HG03342 (cell line): ENCODE measurements at regions not wholly inside any gene's neighbourhood (a gene's known extent, or its start where the extent isn't known, plus 50 kb on each side); places are given as distances from the start of the nearest gene placed in this dataset.

Experiments used
- ATAC-seq: cut with Tn5 transposase; IDR thresholded peaks from one replicate; pipeline ENCODE4 v1.9.1; 2021; ENCODE audit warnings: mild to moderate bottlenecking, moderate library complexity; ENCODE audit not compliant: unreplicated experiment

- no peak for ATAC-seq
Measured at GRCh38 chr10:78620985-78621799, 447.6 kb upstream of the ZMIZ1 start.

DNA sequence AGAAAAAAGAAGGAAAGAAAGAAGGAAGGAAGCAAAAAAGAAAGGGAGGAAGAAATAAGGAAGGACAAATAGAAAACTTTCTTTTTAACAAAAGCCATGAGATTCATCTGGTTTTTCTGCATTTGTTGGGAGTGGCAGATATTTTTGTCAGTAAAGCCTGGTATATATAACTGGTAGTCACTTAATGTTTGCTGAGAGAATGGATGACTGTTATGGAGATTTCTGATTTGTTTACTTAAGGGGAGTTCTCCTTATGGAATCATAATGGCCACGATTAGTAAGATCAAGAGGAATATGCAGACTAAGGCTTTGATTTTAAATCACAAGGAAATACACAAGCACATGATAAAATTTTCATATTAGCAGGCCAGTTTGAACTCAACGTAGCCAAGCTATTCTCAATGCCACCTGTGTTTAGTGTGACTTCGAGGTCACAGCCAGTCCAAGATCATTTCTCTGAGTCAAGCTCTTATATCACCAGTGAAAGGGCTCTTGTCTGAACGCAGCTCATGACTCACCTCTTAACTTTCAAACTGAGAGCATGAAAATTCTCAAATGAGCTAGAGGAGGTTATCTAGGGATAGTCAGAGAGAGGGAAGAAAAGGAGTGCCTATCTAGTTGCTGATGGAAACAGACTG is 445.1 kb upstream of the ZMIZ1 start:
- peak; percentile 56 for ATAC-seq

- no peak for ATAC-seq
Measured at GRCh38 chr10:78624791-78625190, 444.0 kb upstream of the ZMIZ1 start.

- no peak for ATAC-seq
Measured at GRCh38 chr10:78626471-78626870, 442.3 kb upstream of the ZMIZ1 start.

DNA sequence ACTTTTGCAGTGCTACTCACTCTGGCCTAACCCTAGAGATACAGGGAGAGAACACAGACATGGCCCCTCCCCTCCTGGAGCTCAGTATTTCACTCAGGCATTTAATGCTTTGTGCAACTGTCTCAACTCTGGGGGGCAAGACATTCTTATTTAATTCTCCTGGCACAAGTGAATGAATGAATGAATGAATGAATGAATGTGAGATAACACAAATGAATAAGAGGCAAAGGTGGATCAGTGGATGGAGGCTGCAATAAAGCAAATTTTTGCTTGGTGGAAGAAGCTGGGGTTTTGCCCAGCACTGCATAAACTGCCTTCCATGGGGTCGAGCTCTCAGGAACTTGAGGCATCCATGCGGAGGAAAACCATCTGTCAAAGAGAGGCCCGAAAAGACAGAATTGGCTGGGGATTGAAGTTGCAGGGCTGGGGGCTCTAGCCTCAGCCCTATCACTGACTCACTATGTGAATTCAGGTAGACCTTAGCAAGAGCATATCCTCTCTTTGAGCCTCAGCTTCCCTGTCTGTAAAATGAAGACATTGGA is 441.4 kb upstream of the ZMIZ1 start:
- ATAC-seq = no peak

GRCh38 chr10:78628976-78629375 is 439.8 kb upstream of the ZMIZ1 start:
- no peak for ATAC-seq

DNA sequence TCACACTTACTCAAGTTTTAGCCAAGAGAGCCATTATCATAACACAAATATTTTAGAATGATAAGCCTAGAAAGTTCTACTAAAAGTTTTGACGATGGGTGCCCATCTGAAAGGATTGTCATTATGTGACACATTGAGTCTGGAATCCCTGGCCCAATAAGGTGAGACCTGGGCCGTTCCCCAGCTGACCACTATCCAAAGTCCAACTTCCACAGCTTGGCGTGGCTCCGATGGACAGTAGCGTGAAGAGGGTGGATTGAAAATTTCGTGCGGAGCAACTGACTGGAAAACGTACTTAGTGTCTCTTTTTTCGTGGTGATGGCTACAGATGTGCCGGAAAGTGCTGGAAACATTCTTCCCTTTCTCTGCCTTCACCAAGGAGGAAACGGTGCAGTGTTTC is 439.0 kb upstream of the ZMIZ1 start:
- no peak for ATAC-seq

- no peak for ATAC-seq
Measured at GRCh38 chr10:78630944-78631838, 437.6 kb upstream of the ZMIZ1 start.

GRCh38 chr10:78634389-78634815 is 434.4 kb upstream of the ZMIZ1 start:
- peak; percentile 61 for ATAC-seq

- ATAC-seq = no peak
Measured at GRCh38 chr10:78634835-78635234, 433.9 kb upstream of the ZMIZ1 start.

DNA sequence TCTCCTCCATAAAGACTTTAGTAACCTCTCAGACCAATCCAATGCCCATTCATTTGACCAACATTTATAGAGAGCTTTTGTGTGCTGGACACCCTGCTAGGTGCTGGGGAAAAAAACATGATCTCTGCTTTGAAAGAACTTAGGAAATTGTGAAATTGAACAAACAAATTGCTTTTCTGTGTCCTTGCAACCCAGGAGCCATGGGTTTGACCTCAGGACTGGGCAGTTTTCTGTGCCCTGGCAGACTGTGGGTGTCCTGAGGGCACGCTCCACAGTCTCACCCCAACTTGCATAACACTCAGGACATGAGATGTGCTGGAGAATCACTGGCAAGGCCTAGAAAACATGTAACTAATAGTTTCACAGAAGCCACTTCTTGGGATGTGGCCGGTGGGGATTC is 429.1 kb upstream of the ZMIZ1 start:
- ATAC-seq = no peak

DNA sequence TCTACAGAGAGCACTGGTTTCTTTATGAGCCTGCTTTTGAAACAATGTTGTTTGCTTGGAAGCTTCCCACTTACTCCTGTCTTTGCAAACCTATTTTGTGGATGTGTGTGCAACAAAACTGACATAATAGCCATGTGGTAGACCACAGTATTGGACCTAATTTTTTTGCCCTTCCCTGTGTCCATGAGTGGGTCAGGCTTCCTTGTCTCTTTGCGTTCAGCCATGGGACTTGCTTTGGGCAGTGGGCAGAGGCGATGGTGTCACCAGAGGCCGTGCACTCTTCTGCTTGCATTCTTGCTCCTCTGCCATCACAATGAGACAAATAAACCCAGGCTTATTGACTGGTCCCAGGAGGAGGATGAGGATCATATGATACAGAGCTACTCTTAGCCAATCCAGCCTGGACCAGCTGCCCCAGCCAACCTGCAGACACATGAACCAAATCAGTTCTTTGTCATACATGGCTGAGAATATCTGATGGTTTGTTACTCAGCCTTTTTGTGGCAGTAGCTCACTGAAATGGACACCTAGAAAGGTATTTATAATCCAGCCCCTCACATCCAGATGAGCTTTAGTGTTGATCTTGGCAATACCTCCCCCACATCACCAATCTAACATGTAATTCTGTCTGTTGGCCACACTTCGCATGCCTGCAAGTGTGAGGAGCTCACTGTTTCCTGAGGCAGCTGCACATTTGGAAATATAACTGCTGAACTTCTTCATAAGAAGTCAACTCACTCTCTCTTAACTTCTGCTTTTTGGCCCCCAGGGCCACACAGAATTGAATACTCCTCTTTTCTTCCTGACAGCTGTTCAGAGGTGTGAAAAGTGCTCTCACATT is 427.8 kb upstream of the ZMIZ1 start:
- no peak for ATAC-seq

GRCh38 chr10:78641693-78642092 is 427.1 kb upstream of the ZMIZ1 start:
- no peak for ATAC-seq

DNA sequence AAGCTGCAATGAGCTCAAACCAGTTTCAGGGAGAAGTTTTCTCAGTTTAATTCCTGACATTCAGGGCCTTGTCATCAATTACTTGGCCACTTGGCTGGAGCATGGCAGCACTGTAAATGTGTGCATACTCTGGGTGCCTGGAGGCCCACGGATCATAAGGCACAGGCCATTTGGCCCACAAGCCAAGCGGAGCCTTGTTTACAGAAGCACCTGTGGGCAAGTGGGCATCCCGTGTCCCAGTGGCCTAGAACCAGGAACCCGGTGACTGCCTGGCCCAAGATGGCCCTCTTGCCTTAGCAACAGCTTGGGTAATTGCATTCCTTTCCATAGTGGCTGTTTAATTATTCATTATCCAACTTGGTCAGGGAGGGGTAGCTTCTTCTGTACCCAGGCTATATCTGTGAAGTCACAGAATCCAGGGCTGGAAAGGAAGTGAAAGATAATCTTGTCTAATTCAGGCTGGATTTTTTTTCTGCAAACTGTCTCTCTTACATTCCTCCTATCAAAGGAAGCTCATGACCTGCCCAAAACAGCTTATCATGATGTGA is 426.4 kb upstream of the ZMIZ1 start:
- no peak for ATAC-seq

DNA sequence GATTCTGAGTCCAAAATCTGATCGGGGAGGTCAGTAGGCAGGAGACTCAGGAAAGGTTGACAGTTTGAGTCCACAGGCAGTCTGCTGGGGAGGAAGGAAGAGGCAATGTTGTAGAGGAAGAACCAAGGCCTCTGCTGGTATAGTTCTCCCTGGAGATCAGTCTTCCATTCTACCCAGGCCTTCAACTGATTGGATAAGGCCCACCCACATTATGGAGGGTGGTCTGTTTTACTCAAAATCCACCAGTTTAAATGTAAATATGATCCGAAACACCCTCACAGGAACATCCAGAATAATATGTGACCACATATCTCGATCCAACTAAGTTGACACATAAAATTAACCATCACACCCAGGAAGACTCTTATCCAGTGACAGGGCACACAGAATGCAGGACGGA is 425.3 kb upstream of the ZMIZ1 start:
- no peak for ATAC-seq

DNA sequence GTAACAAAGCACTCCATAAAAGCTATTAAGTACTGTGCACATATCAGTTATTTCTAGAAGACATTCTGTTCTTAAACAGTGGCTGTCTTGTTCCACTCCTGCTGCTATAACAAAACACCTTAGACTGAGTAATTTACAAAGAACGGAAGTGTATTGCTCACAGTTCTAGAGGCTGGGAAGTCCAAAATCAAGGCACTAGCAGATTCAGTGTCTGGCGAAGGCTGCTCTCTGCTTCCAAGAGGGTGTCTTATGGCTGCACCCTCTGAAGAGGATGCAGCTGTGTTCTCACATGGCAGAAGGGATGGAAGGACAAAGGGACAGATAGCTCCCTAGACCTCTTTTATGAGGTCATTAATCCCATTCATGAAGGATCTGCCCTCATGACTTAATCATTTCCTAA is 424.2 kb upstream of the ZMIZ1 start:
- ATAC-seq = no peak

- ATAC-seq = no peak
Measured at GRCh38 chr10:78645169-78645686, 423.5 kb upstream of the ZMIZ1 start.

DNA sequence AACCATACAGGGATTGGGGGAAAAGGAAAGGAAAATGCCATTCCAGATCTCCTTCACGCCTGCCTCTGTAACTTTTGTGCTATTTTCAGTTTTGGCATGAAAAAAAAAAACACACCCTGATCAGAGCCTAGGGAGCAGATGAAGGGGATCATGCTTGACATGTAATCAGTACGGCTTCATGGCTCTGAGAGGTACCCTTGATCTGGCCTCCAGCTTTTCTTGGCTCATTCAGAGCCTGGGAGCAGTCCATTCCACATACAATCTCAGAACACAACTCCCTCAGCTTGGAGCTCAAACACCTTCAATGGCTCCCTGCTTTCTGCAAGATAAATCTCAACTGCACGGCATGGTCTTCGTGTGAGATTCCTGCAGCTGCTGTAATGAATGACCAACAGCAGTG is 422.8 kb upstream of the ZMIZ1 start:
- no peak for ATAC-seq

DNA sequence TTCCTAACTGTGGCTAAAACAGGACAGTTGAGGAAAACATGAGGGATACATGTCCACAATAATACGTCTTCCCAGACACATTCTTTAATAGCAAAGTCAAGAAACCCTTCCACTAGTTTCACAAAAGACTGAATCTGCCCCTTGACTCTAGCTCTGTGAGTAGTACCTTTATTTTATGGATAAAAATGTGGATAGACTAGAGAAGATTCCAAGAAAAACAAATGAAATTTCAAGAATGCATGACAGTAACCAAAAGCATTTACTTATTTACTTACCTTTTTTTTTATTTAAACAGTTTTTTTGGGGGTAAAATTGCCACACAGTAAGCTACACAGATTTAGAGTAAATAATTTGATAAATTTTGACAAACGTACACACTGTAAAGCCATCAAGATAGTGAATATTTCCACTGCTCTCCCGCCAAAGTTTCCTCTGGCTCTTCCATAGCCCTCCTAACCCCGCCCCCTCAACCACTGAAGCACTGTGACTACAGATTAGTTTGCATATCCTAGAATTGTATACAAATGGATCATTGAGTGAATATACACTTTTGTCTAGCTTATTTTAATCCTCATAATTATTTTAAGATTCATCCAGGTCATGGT is 420.4 kb upstream of the ZMIZ1 start:
- no peak for ATAC-seq
